LHCN-M2 (cell line): ENCODE measurements at regions not wholly inside any gene's neighbourhood (a gene's known extent, or its start where the extent isn't known, plus 50 kb on each side); places are given as distances from the start of the nearest gene placed in this dataset.
A peak's percentile ranks its signal among the peaks of the same experiment; 100 is the strongest.

Experiments used
- DNase-seq: peaks from one replicate; pipeline ENCODE4 v3.0.0-alpha.2; 2012; ENCODE audit warnings: low read depth

GRCh38 chr1:38465460-38465859, 394.1 kb downstream of the RRAGC start:
- DNase-seq = no peak

- DNase-seq = no peak
These were observed 395.4 kb downstream of the RRAGC start for GRCh38 chr1:38464071-38464661.

GRCh38 chr1:38463074-38463473, 396.5 kb downstream of the RRAGC start:
- DNase-seq = no peak

- DNase-seq = no peak
These were observed 403.1 kb downstream of the RRAGC start for GRCh38 chr1:38456531-38456876.

- no peak for DNase-seq
These were observed 403.6 kb downstream of the RRAGC start for GRCh38 chr1:38455829-38456530.

- no peak for DNase-seq
These were observed 404.7 kb downstream of the RRAGC start for GRCh38 chr1:38454749-38455441.

GRCh38 chr1:38454236-38454635, 405.3 kb downstream of the RRAGC start:
- peak; percentile 7 for DNase-seq

GRCh38 chr1:38452246-38452645, 405.7 kb upstream of the POU3F1 start:
- DNase-seq = no peak

GRCh38 chr1:38451541-38451993, 405.0 kb upstream of the POU3F1 start:
- DNase-seq = peak; percentile 66

- DNase-seq = no peak
These were observed 402.3 kb upstream of the POU3F1 start for GRCh38 chr1:38448893-38449292.

GRCh38 chr1:38446936-38447335, 400.3 kb upstream of the POU3F1 start:
- DNase-seq = no peak

GRCh38 chr1:38444770-38445442, 398.3 kb upstream of the POU3F1 start:
- DNase-seq = no peak

GRCh38 chr1:38444311-38444710, 397.7 kb upstream of the POU3F1 start:
- DNase-seq = peak; percentile 55

GRCh38 chr1:38440402-38440801, 393.8 kb upstream of the POU3F1 start:
- DNase-seq = no peak

- DNase-seq = no peak
These were observed 390.2 kb upstream of the POU3F1 start for GRCh38 chr1:38436749-38437148.

- DNase-seq = no peak
These were observed 389.4 kb upstream of the POU3F1 start for GRCh38 chr1:38436006-38436405.

GRCh38 chr1:38433084-38433722, 386.6 kb upstream of the POU3F1 start:
- DNase-seq = no peak

GRCh38 chr1:38431535-38432376, 385.2 kb upstream of the POU3F1 start:
- DNase-seq = no peak

GRCh38 chr1:38430949-38431348, 384.4 kb upstream of the POU3F1 start:
- no peak for DNase-seq

- DNase-seq = no peak
These were observed 378.1 kb upstream of the POU3F1 start for GRCh38 chr1:38424677-38425076.

- DNase-seq = no peak
These were observed 374.1 kb upstream of the POU3F1 start for GRCh38 chr1:38420666-38421065.
